Left renal pelvis (tissue), 4 donors: ENCODE measurements at regions not wholly inside any gene's neighbourhood (a gene's known extent, or its start where the extent isn't known, plus 50 kb on each side); places are given as distances from the start of the nearest gene placed in this dataset.
A peak's percentile ranks its signal among the peaks of the same experiment; 100 is the strongest.
"Not testable (repeated sequence)": the region's sequence is repeated elsewhere in the genome, so short reads cannot be mapped to it uniquely, and the experiment has no call there.

Experiments
- DNase-seq, 4 donors: peaks; one replicate each; pipeline ENCODE4 v3.0.0-alpha.2; 2013; ENCODE audit warnings: low read depth in 4 of 4, low spot score in 3 of 4

- DNase-seq: no peak
Observed at GRCh38 chr10:53441843-53442242, 669.3 kb upstream of the MBL2 start.

DNA sequence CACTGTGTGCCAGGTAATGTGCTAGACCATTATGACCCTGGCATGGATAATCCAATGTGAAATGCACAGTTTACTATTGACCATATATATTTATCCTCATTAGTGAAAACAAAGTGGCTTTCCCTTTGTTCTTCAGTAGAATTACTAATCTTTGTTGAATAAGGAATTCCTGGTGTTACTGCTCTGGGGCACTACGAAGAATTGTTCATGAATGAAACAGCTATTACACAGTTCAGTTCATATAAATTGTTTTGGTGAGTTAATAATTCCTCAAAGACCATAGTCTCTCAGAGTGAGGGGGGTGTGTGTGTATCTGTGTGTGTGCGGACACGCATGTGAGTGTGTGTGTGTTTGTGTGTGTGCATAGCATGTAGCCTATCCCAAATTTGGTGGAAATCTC is 668.0 kb upstream of the MBL2 start:
- DNase-seq: peak in 1 of 4 donors; percentile 6

DNA sequence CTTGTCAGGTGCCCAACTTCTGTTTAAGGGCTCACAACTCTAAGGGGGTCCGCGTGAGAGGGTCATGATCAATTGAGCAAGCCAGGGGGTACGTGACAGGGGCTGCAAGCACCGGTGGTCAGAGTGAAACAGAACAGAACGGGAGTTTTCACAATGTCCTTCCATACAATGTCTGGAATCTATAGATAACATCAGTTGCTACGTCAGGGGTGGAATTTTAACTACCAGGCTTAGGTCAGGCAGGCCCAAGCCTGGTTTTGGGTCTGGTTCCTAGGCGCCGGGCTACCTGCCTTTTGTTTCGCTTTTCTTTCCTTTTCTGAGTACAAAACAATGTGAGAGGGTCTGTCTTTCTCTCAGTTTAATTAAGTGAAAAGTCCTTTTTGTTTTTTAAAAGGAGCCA is 666.5 kb upstream of the MBL2 start:
- not testable (repeated sequence) for DNase-seq

DNA sequence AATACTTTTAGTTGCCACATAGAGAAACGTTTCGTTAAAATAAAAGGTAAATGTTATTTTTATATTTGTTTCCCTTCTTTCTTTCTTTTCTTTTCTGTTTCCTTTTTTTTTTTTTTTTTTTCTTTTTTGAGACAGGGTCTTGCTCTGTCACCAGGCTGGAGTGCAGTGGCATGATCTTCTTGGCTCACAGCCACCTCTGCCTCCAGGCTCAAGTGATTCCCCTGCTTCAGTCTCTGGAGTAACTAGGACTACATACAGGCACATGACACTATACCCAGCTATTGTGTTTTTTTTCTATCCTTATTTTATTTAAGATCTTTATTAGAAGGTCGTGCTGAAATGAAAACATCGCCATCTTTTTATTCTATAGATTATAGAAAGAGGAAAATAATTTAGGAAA is 661.8 kb upstream of the MBL2 start:
- DNase-seq: no peak

GRCh38 chr10:53432035-53432434 is 659.5 kb upstream of the MBL2 start:
- no peak for DNase-seq

- no peak for DNase-seq
Observed at GRCh38 chr10:53430974-53431373, 658.4 kb upstream of the MBL2 start.

- no peak for DNase-seq
Observed at GRCh38 chr10:53430127-53430891, 657.7 kb upstream of the MBL2 start.

DNA sequence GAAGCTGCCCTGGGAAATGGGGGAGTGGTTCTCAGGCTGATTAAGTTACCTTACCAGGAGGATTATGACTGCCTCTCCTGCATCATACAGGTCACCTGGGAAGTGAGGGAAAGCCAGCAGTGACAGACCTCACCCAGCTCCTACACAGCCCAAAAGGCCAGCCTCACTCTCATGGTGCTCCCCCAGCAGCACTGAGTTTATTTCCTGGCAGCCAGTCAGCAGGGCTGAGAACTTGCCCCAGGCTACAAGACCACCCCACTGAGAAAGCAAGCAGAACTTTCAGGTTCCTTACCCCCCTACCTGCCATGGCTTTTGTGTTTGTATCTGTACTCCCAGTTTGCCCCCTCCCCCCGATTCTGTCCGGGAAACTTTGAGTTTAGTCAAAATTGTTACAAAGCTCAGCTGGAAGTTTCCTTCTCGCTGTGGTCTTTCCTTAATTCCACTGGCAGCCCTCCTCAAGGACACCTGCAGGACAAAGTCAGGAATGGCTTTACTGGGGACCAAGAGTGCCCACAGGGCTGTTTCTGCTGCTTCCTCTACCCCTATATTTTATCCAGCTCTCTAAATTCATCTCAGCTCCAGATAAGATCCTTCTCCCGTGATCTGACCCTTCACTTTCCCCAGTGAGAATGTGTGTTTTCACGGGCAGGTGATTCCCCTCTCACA is 649.8 kb upstream of the MBL2 start:
- no peak for DNase-seq

DNA sequence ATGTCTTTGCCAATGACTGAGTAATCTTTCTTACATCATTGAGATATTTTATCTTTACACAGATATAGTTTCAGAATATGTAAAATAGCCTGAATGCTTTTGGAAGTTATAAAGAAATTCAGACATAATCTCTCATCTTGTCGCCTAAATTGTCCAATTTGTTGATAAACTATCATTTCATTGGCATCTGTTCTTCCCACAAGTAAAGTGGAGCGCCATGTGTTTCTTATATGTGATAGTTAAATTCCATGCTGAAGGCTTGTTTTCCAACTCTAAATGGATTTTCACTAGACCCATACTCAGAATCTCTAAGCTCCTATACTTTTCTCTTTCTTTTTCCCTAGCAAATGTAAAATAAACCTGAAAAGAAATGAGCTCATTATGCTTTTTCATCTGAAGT is 640.1 kb upstream of the MBL2 start:
- no peak for DNase-seq

GRCh38 chr10:53406532-53406931 is 633.9 kb upstream of the MBL2 start:
- DNase-seq: no peak

GRCh38 chr10:53403688-53404087 is 631.1 kb upstream of the MBL2 start:
- no peak for DNase-seq

DNA sequence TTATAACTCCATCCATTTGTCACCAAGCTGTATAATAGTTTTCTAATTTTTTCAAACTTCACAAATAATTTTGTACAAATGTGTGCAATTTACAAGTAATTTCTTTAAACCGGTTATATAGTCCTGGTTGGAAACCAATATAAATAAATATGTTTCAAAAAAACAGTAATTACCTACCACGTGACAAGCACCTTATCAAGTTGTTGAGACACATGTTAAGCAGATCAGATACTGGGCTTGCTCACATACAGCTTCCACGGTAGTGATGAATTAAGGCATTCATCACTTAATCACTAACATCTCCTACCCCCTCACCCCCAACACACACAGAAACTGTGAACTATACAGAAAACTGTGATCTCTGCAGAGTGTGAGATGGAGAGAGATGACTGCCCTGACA is 630.0 kb upstream of the MBL2 start:
- no peak for DNase-seq

DNA sequence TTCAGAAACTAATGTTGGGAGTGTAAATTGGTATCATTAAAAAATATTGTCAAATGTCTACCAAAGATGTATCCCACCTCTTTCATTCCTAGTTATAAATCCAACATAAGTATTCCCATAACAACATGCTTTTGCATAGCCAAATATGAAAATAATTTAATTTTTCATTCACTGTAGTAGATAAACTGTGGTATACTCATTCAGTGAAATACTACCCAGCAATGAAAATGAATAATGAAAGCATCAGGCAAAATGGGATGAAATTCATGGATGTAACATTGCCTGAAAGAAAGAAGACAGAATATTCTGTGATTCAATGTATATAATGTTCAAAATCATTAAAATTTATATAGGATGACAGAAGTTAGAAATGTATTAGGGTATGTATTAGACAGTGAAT is 629.0 kb upstream of the MBL2 start:
- DNase-seq: no peak

DNA sequence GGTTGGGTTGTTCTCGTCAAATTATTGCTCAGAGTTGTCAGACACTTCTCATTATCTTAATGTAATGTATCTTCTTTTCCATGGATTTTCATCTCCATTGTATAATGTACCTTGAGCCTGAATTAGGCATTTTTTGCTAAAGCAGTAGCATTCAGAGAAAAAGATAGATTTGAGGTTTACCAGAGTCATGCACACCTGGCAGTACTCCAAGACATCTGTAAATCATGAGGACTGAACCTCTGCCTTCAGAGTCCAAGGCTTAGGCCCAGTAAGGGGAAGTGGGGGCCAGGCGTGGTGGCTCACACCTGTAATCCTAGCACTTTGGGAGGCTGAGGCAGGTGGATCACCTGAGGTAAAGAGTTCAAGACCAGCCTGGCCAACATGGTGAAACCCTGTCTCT is 624.3 kb upstream of the MBL2 start:
- DNase-seq: no peak

GRCh38 chr10:53395449-53395848 is 622.9 kb upstream of the MBL2 start:
- DNase-seq: no peak

DNA sequence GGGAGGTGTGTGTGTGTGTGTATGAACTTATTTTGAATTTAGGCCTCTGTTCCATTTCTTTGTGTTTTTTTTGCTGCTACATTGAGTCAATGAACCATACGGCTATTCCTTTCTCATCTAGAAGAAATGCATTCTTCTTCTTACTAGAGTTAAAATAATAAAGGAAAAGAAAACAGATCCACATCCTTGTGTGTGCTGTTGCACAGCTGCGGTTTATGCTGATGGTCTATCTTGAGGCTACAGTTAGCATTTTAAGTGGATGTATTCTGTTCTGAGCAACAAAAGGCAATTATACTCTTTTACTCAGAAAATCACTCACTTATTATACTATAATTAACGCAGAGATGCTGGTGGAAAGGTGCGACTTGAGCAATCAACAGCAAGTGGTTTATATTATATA is 615.0 kb upstream of the MBL2 start:
- DNase-seq: no peak

- DNase-seq: no peak
Observed at GRCh38 chr10:53382543-53382942, 610.0 kb upstream of the MBL2 start.

DNA sequence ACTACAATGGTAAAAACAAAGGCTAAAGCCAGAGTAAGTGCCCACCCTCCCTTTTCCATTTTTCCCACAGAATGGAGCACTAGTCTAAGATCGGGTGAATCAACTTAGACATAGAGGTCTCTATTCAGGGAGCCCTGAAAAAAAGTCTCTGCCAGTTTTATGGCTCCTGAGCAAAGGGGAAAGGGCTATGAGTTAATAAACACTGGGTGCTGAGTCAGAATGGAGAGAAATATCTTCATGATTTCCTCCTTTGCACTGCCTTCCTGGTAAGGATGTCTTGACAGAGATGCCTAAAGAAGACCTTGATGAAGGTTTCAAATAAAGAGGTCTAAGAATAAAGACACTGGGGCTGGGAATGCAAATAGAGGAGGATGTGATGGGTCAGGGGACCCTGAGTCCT is 607.4 kb upstream of the MBL2 start:
- no peak for DNase-seq

- DNase-seq: no peak
Observed at GRCh38 chr10:53370347-53370746, 597.8 kb upstream of the MBL2 start.

GRCh38 chr10:53361936-53362335 is 589.4 kb upstream of the MBL2 start:
- no peak for DNase-seq

- DNase-seq: no peak
Observed at GRCh38 chr10:53361281-53361680, 588.7 kb upstream of the MBL2 start.

- DNase-seq: not testable (repeated sequence)
Observed at GRCh38 chr10:53358978-53359377, 586.4 kb upstream of the MBL2 start.

DNA sequence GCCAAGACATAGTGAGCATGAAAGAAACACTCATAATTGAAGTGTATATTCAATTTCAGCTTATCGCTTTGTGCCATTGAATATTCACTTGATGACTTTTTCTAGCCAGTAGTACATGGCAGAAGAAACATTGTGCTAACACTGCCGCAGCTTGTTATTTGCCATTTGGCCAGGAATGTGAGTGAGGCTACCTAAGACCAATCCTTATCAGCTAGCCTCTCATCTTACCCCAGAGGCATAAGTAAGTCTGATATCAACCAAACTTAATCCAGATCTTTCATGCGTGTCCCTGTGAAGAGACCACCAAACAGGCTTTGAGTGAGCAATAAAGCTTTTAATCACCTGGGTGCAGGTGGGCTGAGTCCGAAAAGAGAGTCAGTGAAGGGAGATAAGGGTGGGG is 586.0 kb upstream of the MBL2 start:
- no peak for DNase-seq
